ENCODE measurements at regions not wholly inside any gene's neighbourhood (a gene's known extent, or its start where the extent isn't known, plus 50 kb on each side); places are given as distances from the start of the nearest gene placed in this dataset.

- DNase-seq = no peak
- H3K27me3 Mint-ChIP-seq = no peaks in the 10 kb centered on the region
- Histone ChIP-seq H2AFZ (ENCODE audit: insufficient read depth, low read depth, low read length, poor library complexity, severe bottlenecking) (no peak overlapping the region), H3K9ac (ENCODE audit: low read length) (no peak overlapping the region), H3K27ac (ENCODE audit: low read length in 2 of 2) (no peak overlapping the region), H3K4me1 (ENCODE audit: control insufficient read depth in 2 of 2, insufficient read depth in 2 of 2, low read length in 2 of 2) (no peaks in the 10 kb centered on the region), H3K27me3 (replicated peaks in 1 of 4; ENCODE audit: control extremely low read depth in 1 of 4, control insufficient read depth in 3 of 4, insufficient read depth in 4 of 4, low read length in 3 of 4) (no peaks in the 10 kb centered on the region), H3K9me3 (ENCODE audit: control extremely low read depth in 1 of 3, control insufficient read depth in 2 of 3, insufficient read depth in 1 of 3, low read length in 2 of 3) (peaks cover 0 to 7% (median 1%) of the 10 kb centered on the region in 3 donors), H3K4me2 (replicated peaks; ENCODE audit: low read depth, low read length, poor library complexity, severe bottlenecking) (no peak overlapping the region), H3K36me3 (replicated peaks in 1 of 2; ENCODE audit: control extremely low read depth in 1 of 2, control insufficient read depth in 1 of 2, extremely low read depth in 1 of 2, insufficient read depth in 2 of 2, low read length in 1 of 2) (no peaks in the 10 kb centered on the region), H4K20me1 (ENCODE audit: control insufficient read depth, insufficient read depth, low read length, poor library complexity, severe bottlenecking) (no peaks in the 10 kb centered on the region), H3K4me3 (ENCODE audit: control extremely low read depth in 1 of 5, extremely low read depth in 1 of 5, insufficient read depth in 1 of 5, low read depth in 2 of 5, low read length in 4 of 5) (no peak overlapping the region), H3K79me2 (ENCODE audit: control insufficient read depth, insufficient read depth, low read length) (no peaks in the 10 kb centered on the region)
- ATAC-seq (ENCODE audit: low read depth) = no peak
- intact Hi-C loops (cut with micrococcal nuclease) = no loop called here
- ChIA-PET CTCF (no interaction called here), POLR2A (no interaction called here)
- no peak overlapping the region for H3K4me3 Mint-ChIP-seq
- WGBS (ENCODE audit: insufficient coverage) = 96% methylated on average over 2 of the region's 3 CpGs
- no peaks in the 10 kb centered on the region for H3K4me1 Mint-ChIP-seq
- H3K9me3 Mint-ChIP-seq (ENCODE audit: insufficient read depth) = peaks cover 2% of the 10 kb centered on the region
- no peak overlapping the region for H3K27ac Mint-ChIP-seq
- TF ChIP-seq, protein P1, sequence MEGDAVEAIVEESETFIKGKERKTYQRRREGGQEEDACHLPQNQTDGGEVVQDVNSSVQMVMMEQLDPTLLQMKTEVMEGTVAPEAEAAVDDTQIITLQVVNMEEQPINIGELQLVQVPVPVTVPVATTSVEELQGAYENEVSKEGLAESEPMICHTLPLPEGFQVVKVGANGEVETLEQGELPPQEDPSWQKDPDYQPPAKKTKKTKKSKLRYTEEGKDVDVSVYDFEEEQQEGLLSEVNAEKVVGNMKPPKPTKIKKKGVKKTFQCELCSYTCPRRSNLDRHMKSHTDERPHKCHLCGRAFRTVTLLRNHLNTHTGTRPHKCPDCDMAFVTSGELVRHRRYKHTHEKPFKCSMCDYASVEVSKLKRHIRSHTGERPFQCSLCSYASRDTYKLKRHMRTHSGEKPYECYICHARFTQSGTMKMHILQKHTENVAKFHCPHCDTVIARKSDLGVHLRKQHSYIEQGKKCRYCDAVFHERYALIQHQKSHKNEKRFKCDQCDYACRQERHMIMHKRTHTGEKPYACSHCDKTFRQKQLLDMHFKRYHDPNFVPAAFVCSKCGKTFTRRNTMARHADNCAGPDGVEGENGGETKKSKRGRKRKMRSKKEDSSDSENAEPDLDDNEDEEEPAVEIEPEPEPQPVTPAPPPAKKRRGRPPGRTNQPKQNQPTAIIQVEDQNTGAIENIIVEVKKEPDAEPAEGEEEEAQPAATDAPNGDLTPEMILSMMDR (IDR thresholded peaks at IDR 0.05) = no peak
- no peak for TF ChIP-seq EZH2 (IDR thresholded peaks at IDR 0.05; ENCODE audit: borderline replicate concordance, insufficient read depth, low read depth, low read length, poor library complexity, severe bottlenecking)
Observed at GRCh38 chr1:239056940-239057339, 329.4 kb upstream of the CHRM3 start.

DNA sequence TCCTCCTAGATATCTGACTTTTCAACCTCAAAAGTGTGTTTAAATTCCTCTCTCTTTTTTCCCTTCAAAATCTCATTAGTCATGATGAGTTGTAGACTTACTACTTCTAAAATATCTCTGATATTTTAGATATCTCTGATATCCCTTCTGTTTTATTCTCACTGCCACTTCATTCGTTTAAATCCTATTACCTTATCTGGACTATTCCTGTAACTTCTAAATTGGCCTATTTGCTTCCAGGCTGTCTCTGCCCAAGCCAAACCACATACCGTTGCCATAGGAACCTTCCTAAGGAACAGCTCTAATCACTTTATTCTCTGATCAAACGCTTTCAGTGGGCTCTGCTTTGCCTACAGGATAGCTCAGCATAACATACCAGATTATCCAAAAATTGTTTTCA lies 333.1 kb upstream of the CHRM3 start:
- no peak overlapping the region for H3K4me3 ChIP-seq (ENCODE audit: control extremely low read depth in 1 of 5, extremely low read depth in 1 of 5, insufficient read depth in 1 of 5, low read depth in 2 of 5, low read length in 4 of 5)
- H4K20me1 ChIP-seq (ENCODE audit: control insufficient read depth, insufficient read depth, low read length, poor library complexity, severe bottlenecking) = no peaks in the 10 kb centered on the region
- WGBS (ENCODE audit: insufficient coverage) = 76% methylated on average over 3 of the region's 3 CpGs
- no peaks in the 10 kb centered on the region for H3K27me3 ChIP-seq (replicated peaks in 1 of 4; ENCODE audit: control extremely low read depth in 1 of 4, control insufficient read depth in 3 of 4, insufficient read depth in 4 of 4, low read length in 3 of 4)
- no peak overlapping the region for H3K9ac ChIP-seq (ENCODE audit: low read length)
- no peaks in the 10 kb centered on the region for H3K79me2 ChIP-seq (ENCODE audit: control insufficient read depth, insufficient read depth, low read length)
- POLR2A ChIA-PET = no interaction called here
- TF ChIP-seq, protein P1 (IDR thresholded peaks at IDR 0.05) = no peak
- TF ChIP-seq EZH2 (IDR thresholded peaks at IDR 0.05; ENCODE audit: borderline replicate concordance, insufficient read depth, low read depth, low read length, poor library complexity, severe bottlenecking) = no peak
- no peaks in the 10 kb centered on the region for H3K36me3 ChIP-seq (replicated peaks in 1 of 2; ENCODE audit: control extremely low read depth in 1 of 2, control insufficient read depth in 1 of 2, extremely low read depth in 1 of 2, insufficient read depth in 2 of 2, low read length in 1 of 2)
- H3K9me3 Mint-ChIP-seq (ENCODE audit: insufficient read depth) = no peaks in the 10 kb centered on the region
- CTCF ChIA-PET = no interaction called here
- intact Hi-C loops (cut with micrococcal nuclease) = no loop called here
- H3K4me2 ChIP-seq (replicated peaks; ENCODE audit: low read depth, low read length, poor library complexity, severe bottlenecking) = no peak overlapping the region
- no peaks in the 10 kb centered on the region for H3K27me3 Mint-ChIP-seq
- H3K27ac ChIP-seq (ENCODE audit: low read length in 2 of 2) = no peak overlapping the region
- no peak overlapping the region for H3K27ac Mint-ChIP-seq
- no peaks in the 10 kb centered on the region for H3K4me1 Mint-ChIP-seq
- ATAC-seq (ENCODE audit: low read depth) = no peak
- H3K9me3 ChIP-seq (ENCODE audit: control extremely low read depth in 1 of 3, control insufficient read depth in 2 of 3, insufficient read depth in 1 of 3, low read length in 2 of 3) = peaks cover 0 to 7% (median 1%) of the 10 kb centered on the region in 3 donors
- no peak overlapping the region for H2AFZ ChIP-seq (ENCODE audit: insufficient read depth, low read depth, low read length, poor library complexity, severe bottlenecking)
- H3K4me1 ChIP-seq (ENCODE audit: control insufficient read depth in 2 of 2, insufficient read depth in 2 of 2, low read length in 2 of 2) = no peaks in the 10 kb centered on the region
- no peak for DNase-seq
- no peak overlapping the region for H3K4me3 Mint-ChIP-seq

All from B cell (primary cell).